GM12878 (cell line): ENCODE measurements at regions not wholly inside any gene's neighbourhood (a gene's known extent, or its start where the extent isn't known, plus 50 kb on each side); places are given as distances from the start of the nearest gene placed in this dataset.

Experiments
- ATAC-seq: fragments of 200-7000 bp; cut with Tn5 transposase; 3 replicates; pipeline ENCODE4 v1.9.1; 2020; ENCODE audit warnings: mild to moderate bottlenecking, moderate library complexity
- BruUV-seq: library from RNA; stranded (reverse); fragments of 400-500 nt; replicated peaks from 2 replicates; lab custom pipeline; 2021; lab: Mats Ljungman, UMichigan
- CTCF ChIA-PET: fragments of 300-600 bp; sonication (Branson Sonifier 250); formaldehyde crosslinking; extraction: SDS; loops from one replicate; lab custom pipeline; 2021; ENCODE audit warnings: inconsistent platforms; lab: Yijun Ruan, JAX
- POLR2A ChIA-PET: fragments of 350-600 bp; formaldehyde crosslinking; extraction: SDS; loops from one replicate; lab custom pipeline; 2021; ENCODE audit warnings: inconsistent platforms; lab: Charles Lee
- RAD21 ChIA-PET: fragments of 300-600 bp; sonication (Branson Sonifier 250); formaldehyde crosslinking; loops from one replicate; lab custom pipeline; 2023; ENCODE audit warnings: antibody characterized with exemption; ENCODE audit not compliant: unreplicated experiment; lab: Charles Lee
- SMC1A ChIA-PET: fragments of 300-600 bp; sonication (Branson Sonifier 250); formaldehyde crosslinking; loops from one replicate; lab custom pipeline; 2023; ENCODE audit not compliant: unreplicated experiment, uncharacterized antibody; lab: Charles Lee
- DNase-seq: peaks from one replicate; pipeline ENCODE4 v3.0.0-alpha.2; 2011; ENCODE audit warnings: low read depth, low spot score
- FAIRE-seq: peaks from 3 replicates; lab custom pipeline; 2011; peaks lifted over from hg19 to GRCh38; lab: Jason Lieb, UNC
- H2AFZ ChIP-seq: 2 replicates; pipeline ENCODE4 v1.6.0; 2011; ENCODE audit warnings: low read depth, low read length, control low read depth; ENCODE audit not compliant: control insufficient read depth
- H3K27ac ChIP-seq: 2 replicates; pipeline ENCODE4 v1.5.1; 2011; ENCODE audit warnings: control low read depth; ENCODE audit not compliant: control insufficient read depth, insufficient read depth
- H3K27me3 ChIP-seq, 2 experiments: replicated peaks in 1 of 2; 2 replicates each; pipeline versions ENCODE4 v1.6.0 to v1.6.1; 2011; ENCODE audit warnings: low read length in 1 of 2; ENCODE audit not compliant: control insufficient read depth in 2 of 2, insufficient read depth in 2 of 2
- H3K36me3 ChIP-seq, 2 experiments: 2 replicates each; pipeline ENCODE4 v1.5.1; 2011; ENCODE audit warnings: low read length in 1 of 2; ENCODE audit not compliant: control insufficient read depth in 2 of 2, insufficient read depth in 2 of 2
- H3K4me1 ChIP-seq: 2 replicates; pipeline ENCODE4 v1.6.1; 2011; ENCODE audit warnings: mild to moderate bottlenecking, low read length, moderate library complexity, mixed read lengths; ENCODE audit not compliant: control insufficient read depth, insufficient read depth
- H3K4me2 ChIP-seq: 2 replicates; pipeline ENCODE4 v1.6.0; 2011; ENCODE audit warnings: control low read depth; ENCODE audit not compliant: control insufficient read depth, insufficient read depth
- H3K4me3 ChIP-seq: fragments of 200-600 bp; sonication (generic); 2 replicates; pipeline ENCODE4 v1.5.1; 2016
- H3K79me2 ChIP-seq: 2 replicates; pipeline ENCODE4 v1.6.0; 2011; ENCODE audit warnings: low read length; ENCODE audit not compliant: control insufficient read depth, insufficient read depth
- H3K9ac ChIP-seq: 2 replicates; pipeline ENCODE4 v1.8.0; 2011; ENCODE audit warnings: low read length, control low read depth, mixed read lengths; ENCODE audit not compliant: control insufficient read depth, insufficient read depth
- H3K9me3 ChIP-seq: replicated peaks from 3 replicates; pipeline ENCODE4 v1.5.1; 2011; ENCODE audit warnings: mild to moderate bottlenecking, low read length; ENCODE audit not compliant: control insufficient read depth, insufficient read depth
- H4K20me1 ChIP-seq: 2 replicates; pipeline ENCODE4 v1.6.0; 2011; ENCODE audit not compliant: control insufficient read depth, insufficient read depth
- E2F4 ChIP-seq: IDR thresholded peaks from 2 replicates; pipeline ENCODE4 v1.6.1; 2012; ENCODE audit warnings: low read depth, low read length, improper control_type of control experiment
- ETV6 ChIP-seq, 2 experiments: fragments of 450-650 bp in 1 of 2; IDR thresholded peaks in 1 of 2; conservative IDR thresholded peaks in 1 of 2; 2 replicates each; pipeline ENCODE4 v1.6.1; 2014; ENCODE audit warnings: antibody characterized with exemption in 1 of 2, borderline replicate concordance in 1 of 2, low read depth in 1 of 2, mild to moderate bottlenecking in 1 of 2, moderate library complexity in 1 of 2
- FOS ChIP-seq: IDR thresholded peaks from 3 replicates; pipeline ENCODE4 v1.6.1; 2011; ENCODE audit warnings: borderline replicate concordance; ENCODE audit not compliant: insufficient read length; ENCODE audit errors: extremely low read depth
- NFXL1 ChIP-seq: fragments of 450-650 bp; IDR thresholded peaks from 2 replicates; pipeline ENCODE4 v1.6.1; 2017; ENCODE audit warnings: antibody characterized with exemption, mild to moderate bottlenecking, borderline replicate concordance
- NFYA ChIP-seq: IDR thresholded peaks from 2 replicates; pipeline ENCODE4 v1.6.1; 2011; ENCODE audit warnings: low read depth, mild to moderate bottlenecking, low read length, improper control_type of control experiment, borderline replicate concordance
- PAX5 ChIP-seq: IDR thresholded peaks from 2 replicates; pipeline ENCODE4 v1.6.1; 2011; ENCODE audit warnings: low read depth, low read length, borderline replicate concordance
- RELA ChIP-seq: fragments of 450-650 bp; IDR thresholded peaks from 2 replicates; pipeline ENCODE4 v1.8.0; 2014; ENCODE audit warnings: borderline replicate concordance; ENCODE audit not compliant: partially characterized antibody
- STAT3 ChIP-seq: IDR thresholded peaks from 2 replicates; pipeline ENCODE4 v1.6.1; 2011; ENCODE audit warnings: low read depth, low read length, improper control_type of control experiment
- SUPT20H ChIP-seq: IDR thresholded peaks from 2 replicates; pipeline ENCODE4 v1.6.1; 2011; ENCODE audit warnings: low read depth, mild to moderate bottlenecking, low read length, moderate library complexity, borderline replicate concordance; ENCODE audit not compliant: control insufficient read depth
- WGBS: methylation state at CpG from one replicate; pipeline ENCODE4 v1.1.6; 2016; ENCODE audit warnings: low lambda C conversion rate; ENCODE audit not compliant: insufficient replicate concordance, insufficient coverage; ENCODE audit errors: missing lambda C conversion rate; 5-methylcytosine and 5-hydroxymethylcytosine counted together
- in situ Hi-C: fragments of 300-500 bp; cut with MboI; formaldehyde crosslinking; loops from 9 replicates; pipeline ENCODE4 v1.14.3; 2018; ENCODE audit warnings: mixed read lengths
- intact Hi-C: fragments of 100-400 bp; cut with micrococcal nuclease; formaldehyde crosslinking; loops from one replicate; pipeline ENCODE4 v1.14.2; 2022; ENCODE audit not compliant: unreplicated experiment

GRCh38 chr16:55102077-55102476 lies 171.4 kb downstream of the IRX5 start:
- FAIRE-seq, result no peak
- ATAC-seq, result no peak
- ChIA-PET SMC1A (no interaction called here), POLR2A (no interaction called here), CTCF (interaction anchor here (1.5 kb wide), 1 partner anchor 66 kb away, joined by 3 read pairs; no protein-coding TSS in a partner anchor), RAD21 (no interaction called here)
- no peaks in the 10 kb centered on the region for H3K4me1 ChIP-seq
- no peaks in the 10 kb centered on the region for H3K36me3 ChIP-seq
- in situ Hi-C loops (no loop called here), intact Hi-C loops (no loop called here)
- H3K4me2 ChIP-seq, result no peak overlapping the region
- DNase-seq, result no peak
- 30% methylated on average over 1 of the region's 1 CpG for WGBS
- no peak overlapping the region for H3K27ac ChIP-seq
- TF ChIP-seq ETV6 (conservative IDR thresholded peaks at IDR 0.05 in 1 of 2, IDR thresholded peaks at IDR 0.05 in 1 of 2; ENCODE audit: borderline replicate concordance in 1 of 2, low read depth in 1 of 2), result no peak
- no peak for TF ChIP-seq RELA
- TF ChIP-seq NFYA, result no peak
- TF ChIP-seq NFXL1, result no peak
- TF ChIP-seq SUPT20H, result no peak
- no peak for TF ChIP-seq E2F4
- TF ChIP-seq STAT3, result no peak
- no peak for TF ChIP-seq PAX5
- TF ChIP-seq FOS, result no peak
- H3K4me3 ChIP-seq, result no peak overlapping the region
- no peaks in the 10 kb centered on the region for H3K79me2 ChIP-seq
- no peak overlapping the region for H3K9ac ChIP-seq
- BruUV-seq, result no TSS peak
- H2AFZ ChIP-seq, result no peak overlapping the region
- H4K20me1 ChIP-seq, result no peaks in the 10 kb centered on the region
- H3K9me3 ChIP-seq, result no peaks in the 10 kb centered on the region; the same call in 2 of the 3 replicates
- H3K27me3 ChIP-seq, result no peaks in the 10 kb centered on the region
